Ovary (tissue), 7 donors: ENCODE measurements at regions not wholly inside any gene's neighbourhood (a gene's known extent, or its start where the extent isn't known, plus 50 kb on each side); places are given as distances from the start of the nearest gene placed in this dataset.

Source experiments
- DNase-seq, 5 donors: peaks; one replicate each; pipeline ENCODE4 v3.0.0-alpha.2; 2019 to 2020
- H3K27ac ChIP-seq, 2 donors: fragments of 200-600 bp; one replicate each; pipeline versions ENCODE4 v1.5.1 to v1.8.0; 2019 to 2022
- H3K27me3 ChIP-seq: fragments of 200-600 bp; one replicate; pipeline ENCODE4 v1.8.0; 2022
- H3K36me3 ChIP-seq: fragments of 200-600 bp; sonication (generic); one replicate; pipeline ENCODE4 v1.5.1; 2019
- H3K4me1 ChIP-seq: one replicate; pipeline ENCODE4 v1.8.1; 2013; ENCODE audit warnings: mild to moderate bottlenecking, moderate library complexity; ENCODE audit not compliant: insufficient read depth
- H3K4me3 ChIP-seq: fragments of 200-600 bp; sonication (generic); one replicate; pipeline ENCODE4 v1.5.1; 2017
- H3K9me3 ChIP-seq, 2 donors: fragments of 200-600 bp in 1 of 2; sonication (generic) in 1 of 2; one replicate each; pipeline versions ENCODE4 v1.5.1 to v1.8.1; 2013 to 2019; ENCODE audit warnings: mild to moderate bottlenecking in 1 of 2, moderate library complexity in 1 of 2
- CTCF ChIP-seq, 3 donors: fragments of 450-650 bp in 2 of 3; fragments of 200-600 bp in 1 of 3; IDR thresholded peaks; one replicate each; pipeline versions ENCODE4 v1.5.1 to v1.8.0; 2016 to 2022; ENCODE audit warnings: antibody characterized with exemption in 3 of 3, mild to moderate bottlenecking in 1 of 3
- EP300 ChIP-seq: sonication (generic); formaldehyde crosslinking; IDR thresholded peaks from one replicate; pipeline ENCODE4 v1.6.1; 2017; ENCODE audit warnings: antibody characterized with exemption
- POLR2A ChIP-seq: fragments of 450-650 bp; IDR thresholded peaks from one replicate; pipeline ENCODE4 v1.6.1; 2017; ENCODE audit warnings: antibody characterized with exemption, mild to moderate bottlenecking, moderate library complexity
- WGBS, 3 donors: extraction: QIAGEN DNeasy Blood & Tissue Kit in 1 of 3; methylation state at CpG; one replicate each; pipeline versions ENCODE4 v1.1.5 to v1.1.7; 2013 to 2017; 5-methylcytosine and 5-hydroxymethylcytosine counted together
- intact Hi-C, 4 donors: fragments of 100-400 bp; cut with DNase I; formaldehyde crosslinking; loops; one replicate each; pipeline versions ENCODE4 v1.11.0 to v1.15.1; 2022 to 2023
- donor health status: DM: no; HTN: no; CAD: no; lungs with moderate emphysema.
- donor health status: DM: no; HTN: no; CAD: no.
- donor health status: Bipolar disorder and iron deficiency.
- donor health status: DM: no; HTN: no; CAD: no.
- donor health status: DM: yes; HTN: yes; CAD: no.

GRCh38 chr3:118186051-118186450 lies 848.6 kb downstream of the IGSF11 start:
- H3K9me3 ChIP-seq = no peaks in the 10 kb centered on the region
- intact Hi-C loops = no loop called here
- 21 to 59% (median 23%) methylated on average over 4 of the region's 4 CpGs for WGBS, 3 donors
- H3K36me3 ChIP-seq = no peaks in the 10 kb centered on the region
- no peak for DNase-seq
- H3K27me3 ChIP-seq = no peaks in the 10 kb centered on the region
- H3K27ac ChIP-seq = no peak overlapping the region
- no peaks in the 10 kb centered on the region for H3K4me1 ChIP-seq
- H3K4me3 ChIP-seq = no peak overlapping the region
- no peak for TF ChIP-seq CTCF (IDR thresholded peaks at IDR 0.05)
- no peak for TF ChIP-seq POLR2A
- no peak for TF ChIP-seq EP300

- intact Hi-C loops = no loop called here
- no peaks in the 10 kb centered on the region for H3K27me3 ChIP-seq
- H3K9me3 ChIP-seq = no peaks in the 10 kb centered on the region
- H3K4me3 ChIP-seq = no peak overlapping the region
- TF ChIP-seq EP300 (no peak), CTCF (IDR thresholded peaks at IDR 0.05) (no peak), POLR2A (no peak)
- DNase-seq = no peak
- H3K4me1 ChIP-seq = no peaks in the 10 kb centered on the region
- no peak overlapping the region for H3K27ac ChIP-seq
- H3K36me3 ChIP-seq = no peaks in the 10 kb centered on the region
Measured at GRCh38 chr3:118187221-118187620, 847.4 kb downstream of the IGSF11 start.

- Histone ChIP-seq H3K27me3 (no peaks in the 10 kb centered on the region), H3K4me1 (no peaks in the 10 kb centered on the region), H3K9me3 (peaks cover 0 to 4% of the 10 kb centered on the region in 2 donors), H3K27ac (no peak overlapping the region), H3K36me3 (no peaks in the 10 kb centered on the region), H3K4me3 (no peak overlapping the region)
- WGBS, 3 donors = 69 to 83% (median 80%) methylated on average over 1 of the region's 1 CpG
- no peak for TF ChIP-seq CTCF (IDR thresholded peaks at IDR 0.05)
- TF ChIP-seq POLR2A = no peak
- no peak for TF ChIP-seq EP300
- no peak for DNase-seq
- intact Hi-C loops = no loop called here
Measured at GRCh38 chr3:118196183-118196582, 838.5 kb downstream of the IGSF11 start.

GRCh38 chr3:118199044-118199443 lies 835.6 kb downstream of the IGSF11 start:
- no peak for TF ChIP-seq EP300
- TF ChIP-seq POLR2A = no peak
- no peak for TF ChIP-seq CTCF (IDR thresholded peaks at IDR 0.05)
- H3K27me3 ChIP-seq = no peaks in the 10 kb centered on the region
- no peak for DNase-seq
- no peak overlapping the region for H3K4me3 ChIP-seq
- H3K4me1 ChIP-seq = no peaks in the 10 kb centered on the region
- intact Hi-C loops = no loop called here
- H3K27ac ChIP-seq = no peak overlapping the region
- no peaks in the 10 kb centered on the region for H3K36me3 ChIP-seq
- 81 to 87% (median 86%) methylated on average over 4 of the region's 4 CpGs for WGBS, 3 donors
- peaks cover 0 to 4% of the 10 kb centered on the region in 2 donors for H3K9me3 ChIP-seq
